ENCODE measurements at regions not wholly inside any gene's neighbourhood (a gene's known extent, or its start where the extent isn't known, plus 50 kb on each side); places are given as distances from the start of the nearest gene placed in this dataset.

DNA sequence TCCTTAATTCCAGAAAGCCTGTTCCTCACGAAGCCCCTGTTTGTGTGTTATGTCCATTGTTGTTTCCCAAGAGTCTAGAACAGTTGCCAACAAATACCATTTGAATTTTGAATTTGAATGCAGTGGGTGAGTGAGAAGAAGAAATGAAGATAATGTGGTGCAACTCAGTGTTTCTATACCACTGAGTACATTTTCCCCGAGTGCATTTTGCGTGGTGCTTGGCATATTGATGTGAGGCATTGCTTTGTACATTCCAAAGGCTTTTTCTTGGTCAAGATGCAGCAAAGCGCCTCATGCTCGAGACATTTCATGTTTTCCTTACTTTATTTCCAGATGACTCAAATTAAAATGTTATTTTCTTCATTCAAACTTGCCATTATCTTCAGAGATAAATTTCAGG lies 253.1 kb upstream of the RPS6KA3 start:
- H3K27me3 Mint-ChIP-seq: peaks cover 0 to 37% (median 0%) of the 10 kb centered on the region in 5 donors
- peaks cover 0 to 2% (median 0%) of the 10 kb centered on the region in 11 donors for H3K9me3 Mint-ChIP-seq
- H3K27me3 ChIP-seq (ENCODE audit: control insufficient read depth in 2 of 2, insufficient read depth in 2 of 2, low read length in 2 of 2): no peaks in the 10 kb centered on the region
- H3K36me3 Mint-ChIP-seq: peaks cover 0 to 15% (median 0%) of the 10 kb centered on the region in 5 donors
- no peaks in the 10 kb centered on the region for H3K4me1 ChIP-seq (ENCODE audit: control insufficient read depth in 2 of 2, insufficient read depth in 2 of 2, low read length in 2 of 2)
- no peak overlapping the region for H3K4me3 ChIP-seq (ENCODE audit: low read length)
- H3K27ac ChIP-seq (ENCODE audit: low read depth, low read length): no peak overlapping the region
- CTCF ChIA-PET: interaction anchor here (0.9 kb wide), 1 partner anchor 1227 kb away, joined by 3 read pairs; no protein-coding TSS in a partner anchor
- H3K4me3 Mint-ChIP-seq: no peak overlapping the region
- peaks cover 4 to 45% (median 7%) of the 10 kb centered on the region in 7 donors for H3K4me1 Mint-ChIP-seq
- POLR2A ChIA-PET: no interaction called here
- DNase-seq: no peak
- ATAC-seq: no peak
- H3K27ac Mint-ChIP-seq: no peak overlapping the region
- no peaks in the 10 kb centered on the region for H3K36me3 ChIP-seq (ENCODE audit: control insufficient read depth in 2 of 3, insufficient read depth in 3 of 3, low read length in 3 of 3)
- no peaks in the 10 kb centered on the region for H3K9me3 ChIP-seq (ENCODE audit: control insufficient read depth in 2 of 3, low read length in 3 of 3)
- intact Hi-C loops (cut with micrococcal nuclease): loop anchor here in 1 of 2 donors (5.0 kb wide), 2 partner anchors 68 to 253 kb away; partner anchors contain the start of gene RPS6KA3

DNA sequence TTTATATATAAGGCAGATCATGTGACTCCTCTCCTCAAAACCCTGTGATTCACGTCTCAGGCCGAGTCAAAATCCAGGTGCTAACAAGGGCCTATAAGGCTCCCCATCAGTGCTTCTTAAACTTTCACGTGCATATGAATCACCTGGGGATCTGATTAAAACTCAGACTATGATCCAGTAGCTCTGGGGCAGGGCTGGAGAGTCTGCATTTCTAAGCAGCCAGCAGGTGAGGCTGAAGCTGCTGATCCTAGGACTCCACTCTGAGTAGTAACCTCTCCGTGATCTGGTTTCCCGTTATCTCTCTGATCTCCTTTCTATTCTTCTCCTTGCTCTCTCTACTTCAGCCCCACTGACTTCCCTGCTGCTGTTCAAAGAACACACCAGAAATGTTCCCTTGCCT lies 252.4 kb upstream of the RPS6KA3 start:
- ATAC-seq (no peak), DNase-seq (no peak)
- H3K4me3 ChIP-seq (ENCODE audit: low read length): no peak overlapping the region
- no peaks in the 10 kb centered on the region for H3K4me1 ChIP-seq (ENCODE audit: control insufficient read depth in 2 of 2, insufficient read depth in 2 of 2, low read length in 2 of 2)
- no peak overlapping the region for H3K27ac Mint-ChIP-seq
- no peak overlapping the region for H3K27ac ChIP-seq (ENCODE audit: low read depth, low read length)
- no peaks in the 10 kb centered on the region for H3K27me3 ChIP-seq (ENCODE audit: control insufficient read depth in 2 of 2, insufficient read depth in 2 of 2, low read length in 2 of 2)
- peaks cover 0 to 14% (median 0%) of the 10 kb centered on the region in 5 donors for H3K36me3 Mint-ChIP-seq
- ChIA-PET POLR2A (interaction anchor here (0.6 kb wide), 1 partner anchor 951 kb away, joined by 4 read pairs; no protein-coding TSS in a partner anchor), CTCF (no interaction called here)
- peaks cover 3 to 46% (median 6%) of the 10 kb centered on the region in 7 donors for H3K4me1 Mint-ChIP-seq
- H3K36me3 ChIP-seq (ENCODE audit: control insufficient read depth in 2 of 3, insufficient read depth in 3 of 3, low read length in 3 of 3): no peaks in the 10 kb centered on the region
- no peaks in the 10 kb centered on the region for H3K9me3 ChIP-seq (ENCODE audit: control insufficient read depth in 2 of 3, low read length in 3 of 3)
- peaks cover 0 to 5% (median 0%) of the 10 kb centered on the region in 11 donors for H3K9me3 Mint-ChIP-seq
- intact Hi-C loops (cut with micrococcal nuclease): loop anchor here in 1 of 2 donors (5.0 kb wide), 2 partner anchors 67 to 252 kb away; partner anchors contain the start of gene RPS6KA3
- H3K27me3 Mint-ChIP-seq: peaks cover 0 to 35% (median 0%) of the 10 kb centered on the region in 5 donors
- no peak overlapping the region for H3K4me3 Mint-ChIP-seq

DNA sequence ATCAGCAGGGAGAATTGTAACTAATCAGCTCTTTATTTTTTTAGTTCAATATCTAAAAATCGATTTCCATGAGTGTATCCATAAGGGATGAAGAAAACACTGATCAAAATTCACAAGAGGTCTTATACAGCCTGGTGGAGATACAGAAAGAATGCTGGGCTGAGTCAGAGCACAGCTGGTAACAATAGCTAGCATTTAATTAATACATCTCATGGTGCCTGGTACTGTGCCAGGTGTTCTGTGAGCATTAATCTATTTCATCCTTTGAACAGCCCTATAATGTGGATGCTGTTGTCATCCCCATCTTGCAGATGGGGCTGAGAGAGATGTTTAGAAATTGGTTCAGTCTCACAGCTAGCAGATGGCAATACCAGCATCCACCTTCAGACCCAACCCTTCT lies 250.9 kb upstream of the RPS6KA3 start:
- H3K27ac Mint-ChIP-seq: no peak overlapping the region
- ChIA-PET CTCF (no interaction called here), POLR2A (no interaction called here)
- H3K4me3 ChIP-seq (ENCODE audit: low read length): no peak overlapping the region
- peaks cover 0 to 37% (median 0%) of the 10 kb centered on the region in 7 donors for H3K4me1 Mint-ChIP-seq
- no peak overlapping the region for H3K27ac ChIP-seq (ENCODE audit: low read depth, low read length)
- H3K9me3 Mint-ChIP-seq: peaks cover 0 to 5% (median 0%) of the 10 kb centered on the region in 11 donors
- H3K27me3 ChIP-seq (ENCODE audit: control insufficient read depth in 2 of 2, insufficient read depth in 2 of 2, low read length in 2 of 2): no peaks in the 10 kb centered on the region
- H3K36me3 Mint-ChIP-seq: peaks cover 0 to 12% (median 0%) of the 10 kb centered on the region in 5 donors
- no peaks in the 10 kb centered on the region for H3K4me1 ChIP-seq (ENCODE audit: control insufficient read depth in 2 of 2, insufficient read depth in 2 of 2, low read length in 2 of 2)
- ATAC-seq (no peak), DNase-seq (no peak)
- H3K27me3 Mint-ChIP-seq: peaks cover 0 to 27% (median 0%) of the 10 kb centered on the region in 5 donors
- no peak overlapping the region for H3K4me3 Mint-ChIP-seq
- H3K9me3 ChIP-seq (ENCODE audit: control insufficient read depth in 2 of 3, low read length in 3 of 3): no peaks in the 10 kb centered on the region
- H3K36me3 ChIP-seq (ENCODE audit: control insufficient read depth in 2 of 3, insufficient read depth in 3 of 3, low read length in 3 of 3): no peaks in the 10 kb centered on the region
- intact Hi-C loops (cut with micrococcal nuclease): loop anchor here in 1 of 2 donors (5.0 kb wide), 2 partner anchors 65 to 250 kb away; partner anchors contain the start of gene RPS6KA3

DNA sequence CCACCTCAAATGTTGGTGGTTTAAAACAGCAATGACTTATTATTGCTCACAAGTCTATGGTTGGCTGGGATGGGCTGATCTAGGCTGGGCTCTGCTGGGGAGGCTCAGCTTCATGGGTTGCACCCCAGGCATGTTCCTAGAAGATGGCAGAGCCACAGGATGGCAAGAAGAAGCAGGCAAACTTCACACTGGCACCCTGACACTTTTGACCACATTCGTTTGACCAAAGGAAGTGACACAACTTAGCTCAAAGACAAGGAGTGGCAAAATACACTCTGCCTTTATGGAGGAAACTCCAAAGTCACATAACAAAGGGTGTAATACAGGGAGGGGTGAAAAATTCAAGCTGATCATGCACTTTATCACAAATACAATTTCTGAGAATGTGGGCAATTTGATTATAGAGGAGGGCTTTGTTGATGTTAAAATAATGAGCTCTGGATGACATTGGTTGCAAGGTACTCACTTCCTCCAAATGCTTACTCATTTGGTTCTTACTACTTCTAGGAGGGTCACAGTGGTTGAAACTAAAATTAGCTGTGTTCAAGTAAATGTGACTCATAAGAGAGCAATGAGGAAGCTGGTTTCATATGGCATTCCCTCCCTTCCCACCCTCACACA lies 249.2 kb upstream of the RPS6KA3 start:
- Mint-ChIP-seq H3K4me3 (peak overlapping the region in 1 of 10 donors; percentile 65), H3K27ac (peak overlapping the region in 1 of 9 donors; percentile 89), H3K9me3 (peaks cover 0 to 5% (median 0%) of the 10 kb centered on the region in 11 donors), H3K27me3 (peaks cover 0 to 23% (median 0%) of the 10 kb centered on the region in 5 donors), H3K36me3 (peaks cover 0 to 12% (median 0%) of the 10 kb centered on the region in 5 donors), H3K4me1 (peaks cover 0 to 39% (median 0%) of the 10 kb centered on the region in 7 donors)
- peak; percentile 85 for ATAC-seq
- no peak overlapping the region for H3K4me3 ChIP-seq (ENCODE audit: low read length)
- peak in 1 of 9 donors; percentile 27 for DNase-seq
- POLR2A ChIA-PET: no interaction called here
- H3K9me3 ChIP-seq (ENCODE audit: control insufficient read depth in 2 of 3, low read length in 3 of 3): no peaks in the 10 kb centered on the region
- intact Hi-C loops (cut with micrococcal nuclease): loop anchor here in 1 of 2 donors (5.0 kb wide), 2 partner anchors 64 to 249 kb away; partner anchors contain the start of gene RPS6KA3
- H3K4me1 ChIP-seq (ENCODE audit: control insufficient read depth in 2 of 2, insufficient read depth in 2 of 2, low read length in 2 of 2): no peaks in the 10 kb centered on the region
- no peaks in the 10 kb centered on the region for H3K36me3 ChIP-seq (ENCODE audit: control insufficient read depth in 2 of 3, insufficient read depth in 3 of 3, low read length in 3 of 3)
- no peaks in the 10 kb centered on the region for H3K27me3 ChIP-seq (ENCODE audit: control insufficient read depth in 2 of 2, insufficient read depth in 2 of 2, low read length in 2 of 2)
- CTCF ChIA-PET: interaction anchor here (0.6 to 1.1 kb wide), 3 partner anchors 11 to 1357 kb away, joined by 3 to 4 read pairs (median 4); no protein-coding TSS in a partner anchor
- no peak overlapping the region for H3K27ac ChIP-seq (ENCODE audit: low read depth, low read length)

DNA sequence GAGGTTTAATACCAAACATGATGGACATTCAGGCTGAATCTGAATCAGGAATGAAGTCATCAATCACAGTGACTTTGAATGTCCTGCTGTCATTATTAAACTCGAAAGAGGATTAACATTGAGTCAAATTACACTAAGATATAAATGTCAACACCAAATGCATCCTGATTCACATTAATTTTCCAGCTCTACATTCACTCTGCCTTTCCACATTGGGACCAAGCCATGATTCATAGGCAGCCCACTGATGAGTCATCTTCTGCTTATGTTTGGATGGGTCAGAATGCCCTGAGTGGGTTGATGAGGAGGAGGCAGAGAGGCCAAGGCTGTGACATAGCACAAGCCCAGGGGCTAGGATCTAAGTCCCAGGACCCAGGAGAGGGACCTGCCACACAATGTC lies 247.6 kb upstream of the RPS6KA3 start:
- Histone ChIP-seq H3K9me3 (ENCODE audit: control insufficient read depth in 2 of 3, low read length in 3 of 3) (no peaks in the 10 kb centered on the region), H3K27me3 (ENCODE audit: control insufficient read depth in 2 of 2, insufficient read depth in 2 of 2, low read length in 2 of 2) (no peaks in the 10 kb centered on the region), H3K4me3 (ENCODE audit: low read length) (no peak overlapping the region), H3K27ac (ENCODE audit: low read depth, low read length) (no peak overlapping the region), H3K36me3 (ENCODE audit: control insufficient read depth in 2 of 3, insufficient read depth in 3 of 3, low read length in 3 of 3) (no peaks in the 10 kb centered on the region), H3K4me1 (ENCODE audit: control insufficient read depth in 2 of 2, insufficient read depth in 2 of 2, low read length in 2 of 2) (no peaks in the 10 kb centered on the region)
- Mint-ChIP-seq H3K27me3 (peaks cover 0 to 24% (median 0%) of the 10 kb centered on the region in 5 donors), H3K27ac (no peak overlapping the region), H3K4me1 (peaks cover 0 to 38% (median 0%) of the 10 kb centered on the region in 7 donors), H3K4me3 (no peak overlapping the region), H3K9me3 (peaks cover 0 to 5% (median 0%) of the 10 kb centered on the region in 11 donors), H3K36me3 (peaks cover 0 to 11% (median 0%) of the 10 kb centered on the region in 5 donors)
- DNase-seq: peak in 1 of 9 donors; percentile 28
- ATAC-seq: no peak
- CTCF ChIA-PET: no interaction called here
- POLR2A ChIA-PET: no interaction called here
- intact Hi-C loops (cut with micrococcal nuclease): no loop called here

DNA sequence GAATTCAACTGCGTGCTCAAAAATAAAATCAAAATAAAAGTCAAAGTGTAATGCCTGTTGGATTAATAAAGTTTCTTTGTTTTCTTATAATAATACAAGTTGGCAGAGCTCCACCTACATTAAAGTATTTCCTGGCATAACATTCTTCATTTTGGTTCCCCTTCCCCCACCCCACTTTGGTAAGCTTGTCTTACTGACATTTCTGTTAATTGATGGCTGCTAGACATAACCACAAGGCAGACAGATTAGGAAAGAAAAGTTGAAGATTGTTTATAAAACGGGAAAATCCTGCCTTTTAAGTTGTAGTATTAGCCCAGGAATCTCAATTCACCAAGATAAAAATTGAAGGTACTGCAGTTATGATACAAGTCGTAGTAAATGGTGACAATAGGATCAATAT lies 246.5 kb upstream of the RPS6KA3 start:
- ATAC-seq: no peak
- H3K4me3 Mint-ChIP-seq: no peak overlapping the region
- H3K27ac Mint-ChIP-seq: no peak overlapping the region
- no peaks in the 10 kb centered on the region for H3K27me3 ChIP-seq (ENCODE audit: control insufficient read depth in 2 of 2, insufficient read depth in 2 of 2, low read length in 2 of 2)
- peaks cover 0 to 5% (median 0%) of the 10 kb centered on the region in 11 donors for H3K9me3 Mint-ChIP-seq
- peaks cover 0 to 23% (median 2%) of the 10 kb centered on the region in 5 donors for H3K27me3 Mint-ChIP-seq
- ChIA-PET CTCF (interaction anchor here (0.7 kb wide), 1 partner anchor 965 kb away, joined by 3 read pairs; no protein-coding TSS in a partner anchor), POLR2A (no interaction called here)
- DNase-seq: no peak
- peaks cover 0 to 8% (median 0%) of the 10 kb centered on the region in 5 donors for H3K36me3 Mint-ChIP-seq
- H3K36me3 ChIP-seq (ENCODE audit: control insufficient read depth in 2 of 3, insufficient read depth in 3 of 3, low read length in 3 of 3): no peaks in the 10 kb centered on the region
- H3K9me3 ChIP-seq (ENCODE audit: control insufficient read depth in 2 of 3, low read length in 3 of 3): no peaks in the 10 kb centered on the region
- intact Hi-C loops (cut with micrococcal nuclease): no loop called here
- no peak overlapping the region for H3K27ac ChIP-seq (ENCODE audit: low read depth, low read length)
- H3K4me3 ChIP-seq (ENCODE audit: low read length): no peak overlapping the region
- no peaks in the 10 kb centered on the region for H3K4me1 ChIP-seq (ENCODE audit: control insufficient read depth in 2 of 2, insufficient read depth in 2 of 2, low read length in 2 of 2)
- peaks cover 0 to 31% (median 0%) of the 10 kb centered on the region in 7 donors for H3K4me1 Mint-ChIP-seq
